NCI-H446 (cell line): ENCODE measurements at regions not wholly inside any gene's neighbourhood (a gene's known extent, or its start where the extent isn't known, plus 50 kb on each side); places are given as distances from the start of the nearest gene placed in this dataset.
A peak's percentile ranks its signal among the peaks of the same experiment; 100 is the strongest.
"Not testable (repeated sequence)": the region's sequence is repeated elsewhere in the genome, so short reads cannot be mapped to it uniquely, and the experiment has no call there.

Experiments used
- DNase-seq, 2 experiments: peaks; one replicate each; lab custom pipeline; 2025; lab: John Stamatoyannopoulos, UW

DNA sequence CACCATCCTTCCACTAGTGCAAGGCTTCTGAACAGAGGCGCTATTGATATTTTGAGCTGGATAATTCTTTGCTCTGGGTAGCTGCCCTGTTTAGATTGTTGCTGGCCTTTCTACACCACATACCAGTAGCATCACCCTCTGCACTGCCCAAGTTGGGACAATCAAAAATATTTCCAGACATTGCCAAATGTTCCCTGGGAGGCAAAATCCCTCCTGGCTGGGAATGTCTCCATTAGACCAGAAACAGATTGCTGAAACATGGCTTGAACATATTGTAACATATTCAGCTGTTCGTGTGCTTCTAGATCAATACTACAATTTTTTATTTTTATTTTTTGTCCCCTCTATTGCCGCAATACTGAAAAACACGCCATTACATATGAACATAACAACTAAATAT, 174.6 kb downstream of the ABCA8 start:
- DNase-seq: peak in 1 of 2 experiments; percentile 13

DNA sequence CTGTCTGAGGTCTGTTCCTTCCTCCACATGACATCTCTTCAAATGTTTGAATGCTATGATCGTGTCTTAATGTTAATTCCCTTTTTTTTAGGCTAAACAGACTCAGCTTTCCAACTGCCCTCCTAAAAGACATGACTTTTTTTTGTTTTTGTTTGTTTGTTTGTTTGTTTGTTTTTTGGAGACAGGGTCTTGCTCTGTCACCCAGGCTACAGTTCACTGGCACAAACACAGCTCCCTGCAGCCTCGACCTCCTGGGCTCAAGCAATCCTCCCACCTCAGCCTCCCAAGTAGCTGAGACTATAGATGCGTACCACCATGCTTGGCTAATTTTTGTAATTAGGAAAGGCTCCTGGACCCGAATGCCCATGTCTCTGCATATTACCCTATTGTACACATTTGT, 176.5 kb downstream of the ABCA8 start:
- no peak for DNase-seq

DNA sequence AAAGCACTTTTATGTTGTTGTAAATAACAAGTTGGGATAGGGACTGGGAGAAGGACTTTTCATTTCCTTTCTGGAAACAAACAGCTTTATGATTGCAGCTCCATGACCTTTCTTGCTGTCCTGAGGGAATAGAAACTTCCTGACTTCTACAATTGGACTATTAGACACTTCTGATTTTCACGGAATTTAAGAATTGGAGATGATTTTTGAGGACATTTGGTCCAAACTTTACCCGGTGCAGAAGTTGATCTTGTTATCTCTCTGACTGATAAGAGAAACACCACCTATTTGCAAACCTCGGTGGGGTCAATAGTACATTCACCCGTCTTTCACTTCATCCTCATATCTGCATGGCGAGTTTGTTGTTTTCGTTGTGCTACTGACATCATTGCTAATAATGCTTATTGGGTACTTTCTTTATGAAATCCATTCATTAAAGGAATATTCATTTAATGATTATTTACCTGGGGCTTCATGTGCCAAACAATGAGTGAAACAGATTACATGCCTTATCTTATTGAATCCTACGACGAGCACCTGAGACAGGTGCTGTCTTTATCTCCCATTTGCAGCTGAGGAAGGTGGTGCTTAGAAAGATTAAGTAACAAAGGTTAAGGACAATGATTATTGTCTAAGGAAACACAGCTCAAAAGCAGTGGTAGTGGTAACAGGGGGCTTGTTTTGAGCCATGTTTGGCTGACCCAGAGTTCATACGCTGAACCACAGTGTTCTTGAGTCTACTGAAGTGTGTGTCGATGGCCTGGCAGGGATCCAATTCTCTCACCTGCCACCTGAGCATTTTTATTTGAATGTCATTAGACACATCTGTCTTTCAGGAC, 176.9 kb upstream of the FAM20A start:
- DNase-seq: no peak

DNA sequence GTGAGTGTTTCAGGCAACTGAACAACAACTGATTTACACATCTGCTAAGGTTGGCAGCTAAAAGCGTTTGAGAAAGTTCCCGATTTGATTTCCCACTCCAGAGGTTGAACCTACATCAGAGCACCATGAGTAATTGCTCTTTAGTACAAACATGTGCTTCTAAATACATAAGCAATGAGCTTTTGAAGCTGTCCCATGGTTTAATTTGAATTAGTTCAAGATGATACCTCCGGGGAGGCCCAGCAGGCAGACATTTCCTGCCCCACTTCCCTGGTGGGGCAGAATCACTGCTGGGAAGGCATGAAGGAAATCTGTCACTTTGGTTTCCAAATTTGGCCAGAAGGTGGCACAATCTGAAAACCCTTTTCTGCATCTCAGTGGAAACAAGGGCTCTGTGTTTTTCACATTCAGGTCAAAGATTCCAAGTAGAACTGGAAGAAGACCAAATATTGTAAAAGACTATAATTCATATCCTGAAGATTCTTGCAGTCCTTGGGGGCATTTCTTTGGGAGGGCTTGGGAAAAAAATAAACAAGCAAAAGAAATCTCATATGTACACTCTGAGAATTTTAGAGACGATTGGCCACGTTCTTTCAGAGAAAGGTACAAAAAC, 176.2 kb upstream of the FAM20A start:
- DNase-seq: peak in 1 of 2 experiments; percentile 56

DNA sequence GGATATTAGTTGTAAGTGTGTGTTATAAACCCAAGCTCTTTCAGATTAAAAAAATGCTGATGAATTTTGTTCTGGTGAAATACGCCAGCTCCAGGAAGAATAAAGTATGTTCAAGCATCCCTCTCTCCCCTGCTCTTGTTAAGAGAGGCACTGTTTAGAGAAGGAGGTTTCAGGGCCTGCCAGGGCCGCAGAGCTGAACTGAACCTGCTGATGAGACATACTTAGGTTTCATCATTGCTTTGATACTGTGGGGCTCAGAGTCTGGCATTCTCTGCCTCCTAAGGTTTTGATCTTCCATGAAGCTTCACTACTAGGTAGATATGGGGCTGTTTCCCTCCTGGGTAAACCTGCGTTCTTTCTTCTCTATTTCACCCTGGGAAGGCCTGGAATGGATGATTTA, 175.3 kb upstream of the FAM20A start:
- no peak for DNase-seq

DNA sequence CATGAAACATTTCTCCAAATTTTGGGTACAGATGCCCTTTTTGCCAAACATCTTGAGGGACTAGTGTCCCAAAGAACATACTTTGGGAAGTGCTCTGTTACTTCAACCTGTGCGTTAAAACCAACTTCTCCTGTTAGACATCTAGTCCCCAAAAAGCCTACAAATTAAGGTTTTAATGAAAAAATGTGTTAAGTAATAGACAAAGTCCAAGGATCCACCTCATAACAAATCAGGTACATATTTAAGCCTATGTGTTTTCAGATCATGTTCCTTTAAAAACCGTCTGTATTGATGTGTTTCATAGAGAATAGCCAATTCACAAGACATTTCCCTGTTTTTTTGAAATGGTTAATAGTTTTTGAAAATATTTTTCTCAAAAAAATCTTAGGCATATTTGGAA, 174.8 kb upstream of the FAM20A start:
- no peak for DNase-seq

DNA sequence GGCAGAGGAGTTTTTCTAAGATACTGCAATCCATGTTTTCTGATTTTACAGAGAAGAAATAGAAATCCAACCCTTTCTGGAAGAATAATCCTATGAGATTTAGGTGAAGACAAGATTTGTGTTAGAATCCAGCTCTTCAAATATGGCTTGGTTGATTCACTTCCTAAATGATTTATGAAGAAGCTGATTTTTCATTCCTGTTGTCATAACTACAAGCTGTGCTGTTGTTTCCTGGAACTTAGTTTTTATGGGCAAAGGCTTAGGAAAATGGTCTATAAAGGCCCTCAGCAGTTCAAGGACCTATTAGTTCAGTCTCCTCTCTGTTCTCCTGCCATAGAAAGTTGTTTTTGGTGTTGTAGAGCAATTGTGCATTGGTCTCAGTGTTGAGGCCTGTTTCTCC, 174.2 kb upstream of the FAM20A start:
- no peak for DNase-seq

DNA sequence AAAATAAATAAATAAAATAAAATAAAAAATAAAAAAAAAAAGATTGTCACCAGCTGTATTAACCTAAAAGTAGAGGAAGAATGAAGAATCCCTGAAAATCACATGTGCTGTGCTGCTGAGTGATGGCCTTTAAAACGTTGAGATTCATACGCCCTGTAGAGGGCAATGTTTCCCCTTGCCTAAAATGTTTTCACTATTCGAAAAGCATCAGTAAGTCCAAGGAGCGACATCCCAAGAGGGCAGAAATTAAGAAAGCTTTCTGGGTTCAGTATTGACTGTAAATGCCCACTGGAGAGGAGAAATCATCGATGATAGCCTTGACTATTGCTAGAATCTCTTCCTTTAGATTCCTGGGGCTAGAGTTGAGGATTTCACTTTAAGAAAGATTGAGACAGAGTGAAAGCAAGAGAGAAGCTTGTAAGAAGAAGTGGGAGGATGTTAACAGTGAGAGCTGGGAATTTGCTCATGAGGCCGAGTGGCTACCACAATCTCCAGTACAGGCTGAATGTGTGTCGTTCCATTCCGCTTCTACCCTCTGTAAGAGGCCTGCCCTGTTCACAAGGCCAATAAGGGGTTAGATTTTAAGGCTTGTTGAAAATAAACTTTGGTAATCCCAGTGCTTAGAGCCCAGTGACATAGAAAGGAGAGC, 170.8 kb upstream of the FAM20A start:
- peak in 1 of 2 experiments; percentile 51 for DNase-seq

DNA sequence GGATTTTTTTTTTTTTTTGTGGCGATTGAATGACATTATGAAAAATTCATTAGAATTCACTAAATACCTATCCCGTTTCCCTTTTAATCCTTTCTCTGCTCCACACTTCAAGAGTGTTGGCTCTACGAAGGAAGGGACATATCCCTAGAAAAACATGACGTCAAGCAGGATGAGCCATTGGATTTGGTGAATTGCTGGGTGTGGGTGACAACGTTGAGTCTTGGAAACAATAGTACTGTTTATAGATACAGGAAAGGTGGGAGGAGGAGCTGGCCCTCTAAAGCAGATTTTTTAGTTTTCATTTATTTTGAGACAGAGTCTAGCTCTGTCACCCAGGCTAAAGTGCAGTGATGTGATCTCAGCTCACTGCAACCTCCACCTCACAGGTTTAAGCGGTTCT, 167.6 kb upstream of the FAM20A start:
- no peak for DNase-seq

DNA sequence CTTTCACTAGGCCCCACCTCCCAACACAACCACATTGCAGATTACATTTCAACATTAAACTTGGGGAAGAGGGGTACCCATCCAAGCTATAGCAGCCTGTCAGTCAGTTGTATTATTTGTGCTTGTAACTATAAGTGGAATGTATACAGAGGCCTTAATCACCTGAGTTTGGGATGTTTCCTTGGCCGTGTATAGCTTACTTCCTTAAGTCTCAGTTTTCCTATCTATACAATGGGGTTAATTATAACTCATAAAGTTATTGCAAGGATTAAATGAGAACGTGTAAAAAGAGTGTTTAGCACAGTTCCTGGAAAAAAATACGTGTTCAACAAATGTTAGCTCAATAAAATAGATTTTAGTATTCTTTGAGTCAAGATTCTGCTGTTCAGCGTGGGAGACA, 165.5 kb upstream of the FAM20A start:
- no peak for DNase-seq

DNA sequence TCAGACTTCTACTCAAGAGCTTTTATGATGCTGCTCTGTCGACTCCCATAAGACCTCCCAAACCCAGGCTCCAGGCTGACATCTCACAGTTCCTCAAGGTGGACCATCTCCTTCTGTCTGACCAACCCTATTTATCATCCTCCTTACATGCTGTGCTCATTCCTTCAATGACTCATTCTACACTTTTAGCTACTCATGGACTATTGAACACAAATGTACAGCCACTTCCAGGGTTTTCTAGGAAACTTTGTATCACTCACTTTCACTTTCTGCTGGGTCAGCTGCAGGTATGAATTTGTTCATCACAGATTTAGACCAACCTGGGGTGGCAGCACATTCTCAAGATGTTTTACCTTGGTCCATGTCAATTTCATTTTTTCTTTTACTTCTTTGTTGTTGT, 162.4 kb upstream of the FAM20A start:
- no peak for DNase-seq

DNA sequence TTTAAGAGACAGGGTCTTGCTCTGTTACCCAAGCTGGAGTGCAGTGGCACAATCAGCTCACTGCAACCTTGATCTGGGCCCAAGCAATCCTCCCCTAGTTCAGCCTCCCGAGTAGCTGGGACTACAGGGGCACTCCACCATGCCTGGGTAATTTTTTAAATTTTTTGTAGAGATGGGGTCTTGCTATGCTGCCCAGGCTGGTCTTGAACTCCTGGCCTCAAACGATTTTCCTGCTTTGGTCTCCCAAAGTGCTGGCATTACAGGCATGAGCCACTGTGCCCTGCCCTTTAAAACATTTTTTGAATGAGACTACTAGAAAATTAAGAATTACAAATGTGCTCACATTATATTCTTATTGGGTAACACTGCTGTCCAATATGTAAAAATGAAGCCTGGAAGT, 161.7 kb upstream of the FAM20A start:
- no peak for DNase-seq

DNA sequence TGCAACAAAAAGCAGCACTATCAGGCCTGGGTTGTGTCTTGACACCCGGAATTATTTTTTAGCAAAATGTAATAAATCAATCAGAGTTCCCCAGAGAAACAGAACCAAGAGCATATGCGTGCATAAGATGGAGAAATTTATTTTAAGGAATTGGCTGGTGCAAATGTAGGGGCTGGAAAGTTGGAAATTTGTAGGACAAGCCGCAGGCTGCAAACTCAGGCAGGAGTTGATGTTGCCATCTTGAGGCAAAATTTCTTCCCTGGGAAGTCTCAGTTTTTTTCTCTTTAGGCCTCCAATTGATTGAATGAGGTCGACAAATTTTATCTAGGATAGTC, 158.9 kb upstream of the FAM20A start:
- no peak for DNase-seq

DNA sequence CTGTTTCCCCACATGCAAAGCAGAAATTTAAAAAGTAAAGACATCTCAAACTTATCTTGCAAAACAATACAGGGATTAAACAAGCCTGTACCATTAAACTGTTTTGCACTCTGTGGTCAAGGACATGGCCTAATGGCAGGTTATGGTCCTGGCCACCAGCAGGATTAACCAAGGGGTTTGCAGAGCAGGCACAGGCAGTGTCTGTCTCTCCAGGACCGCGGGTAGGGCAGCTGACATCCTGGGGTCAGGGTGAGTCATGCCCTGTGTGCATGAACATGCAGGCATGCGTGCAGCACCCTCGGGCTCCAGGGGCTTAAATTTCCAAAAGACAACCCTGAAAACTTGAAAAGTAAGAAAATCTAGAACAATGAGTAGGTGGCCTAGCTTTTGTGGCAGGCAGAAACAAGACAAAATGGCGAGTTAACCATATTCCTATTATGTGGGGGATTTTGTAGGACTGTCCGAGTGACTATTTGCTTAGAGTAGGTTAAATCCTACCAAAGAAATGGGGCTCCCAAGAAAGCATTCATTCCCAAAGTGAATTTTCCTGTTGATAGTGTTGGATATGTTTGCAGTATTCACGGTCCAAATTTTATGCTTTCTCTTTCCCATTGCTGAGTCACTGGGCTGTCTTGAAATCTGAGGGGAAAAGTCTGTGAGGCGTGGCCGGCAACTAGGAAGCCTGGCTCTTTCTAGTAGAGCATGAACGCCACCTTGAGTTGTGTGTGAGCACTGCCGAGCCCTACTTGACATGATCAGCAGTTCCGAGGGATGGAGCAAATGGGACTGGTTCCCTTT, 158.4 kb upstream of the FAM20A start:
- DNase-seq: peak; percentile 72 to 83

DNA sequence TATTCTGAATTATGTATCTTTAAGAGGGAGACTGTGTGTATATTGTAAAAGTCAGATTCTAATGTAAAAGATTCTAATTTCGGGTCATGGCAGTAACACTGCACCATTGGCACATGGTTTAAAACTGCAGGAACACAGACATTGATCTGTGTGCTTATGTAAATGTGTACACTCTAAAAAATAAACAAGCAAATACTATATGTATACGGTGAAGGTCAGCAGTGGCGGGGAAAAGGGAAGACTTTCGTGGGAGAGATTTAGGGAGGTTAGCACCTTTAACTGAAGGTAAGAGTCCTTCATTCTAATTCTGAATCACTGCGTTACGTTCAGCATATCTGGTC, 157.8 kb upstream of the FAM20A start:
- no peak for DNase-seq

DNA sequence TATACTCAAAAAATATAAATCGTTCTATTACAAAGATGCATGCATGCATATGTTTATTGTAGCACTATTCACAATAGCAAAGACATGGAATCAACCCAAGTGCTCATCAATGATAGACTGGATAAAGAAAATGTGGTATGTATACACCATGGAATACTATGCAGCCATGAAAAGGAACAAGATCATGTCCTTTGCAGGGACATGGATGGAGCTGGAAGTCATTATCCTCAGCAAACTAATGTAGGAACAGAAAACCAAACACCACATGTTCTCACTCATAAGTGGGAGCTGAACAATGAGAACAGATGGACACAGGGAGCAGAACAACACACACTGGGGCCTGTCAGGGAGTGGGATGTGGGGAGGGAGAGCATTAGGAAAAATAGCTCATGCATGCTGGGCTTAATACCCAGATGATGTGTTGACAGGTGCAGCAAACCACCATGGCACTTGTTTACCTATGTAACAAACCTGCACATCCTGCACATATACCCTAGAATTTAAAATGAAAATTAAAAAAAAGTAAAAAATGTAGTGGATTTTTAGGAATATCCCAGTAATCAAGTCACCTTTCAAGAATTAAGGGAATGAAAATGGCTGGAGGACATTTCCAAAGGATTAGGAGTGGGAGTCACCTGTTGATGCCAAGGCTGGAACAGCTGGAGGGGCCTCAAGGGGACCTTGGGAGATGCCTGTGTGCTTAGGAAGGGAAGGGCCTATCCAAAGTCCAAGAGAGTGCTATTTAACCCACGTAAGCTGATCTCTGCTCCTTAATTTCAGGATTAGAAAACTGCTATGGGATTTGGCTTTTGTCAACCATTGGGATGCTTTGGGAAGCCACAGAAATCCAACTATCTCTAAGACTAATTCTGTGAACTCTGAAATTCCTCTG, 156.9 kb upstream of the FAM20A start:
- not testable (repeated sequence) for DNase-seq

DNA sequence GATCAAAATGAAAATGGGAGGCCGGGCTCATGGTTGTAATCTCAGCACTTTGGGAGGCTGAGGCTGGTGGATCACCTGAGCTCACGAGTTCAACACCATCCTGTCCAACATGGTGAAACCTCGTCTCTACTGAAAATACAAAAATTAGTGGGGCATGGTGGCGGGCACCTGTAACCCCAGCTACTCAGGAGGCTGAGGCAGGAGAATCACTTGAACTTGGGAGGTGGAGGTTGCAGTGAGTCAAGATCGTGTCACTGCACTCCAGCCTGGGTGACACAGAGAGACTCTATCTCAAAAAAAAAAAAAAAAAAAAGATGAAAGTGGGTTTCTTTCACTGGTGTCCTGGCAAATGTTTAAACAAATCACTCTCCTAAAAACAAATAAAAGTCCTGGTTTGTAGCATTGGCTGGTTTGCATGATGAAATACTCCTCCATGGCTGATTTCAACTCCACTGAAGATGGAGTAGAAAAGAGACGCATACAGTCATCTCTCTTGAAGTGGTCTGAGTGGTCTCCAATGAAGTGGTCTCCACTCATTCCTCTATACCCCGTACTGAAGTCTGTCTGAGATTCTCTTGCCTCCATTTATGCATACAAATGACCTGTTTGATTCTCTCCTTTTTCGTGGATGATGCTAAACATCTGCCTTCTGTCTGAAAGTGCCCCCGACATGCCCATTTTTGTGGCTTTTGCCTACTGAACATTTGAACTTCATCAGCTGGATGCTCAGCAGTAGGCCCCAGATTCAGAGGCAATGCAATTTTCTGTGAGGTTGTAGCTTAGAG, 153.0 kb upstream of the FAM20A start:
- DNase-seq: no peak

DNA sequence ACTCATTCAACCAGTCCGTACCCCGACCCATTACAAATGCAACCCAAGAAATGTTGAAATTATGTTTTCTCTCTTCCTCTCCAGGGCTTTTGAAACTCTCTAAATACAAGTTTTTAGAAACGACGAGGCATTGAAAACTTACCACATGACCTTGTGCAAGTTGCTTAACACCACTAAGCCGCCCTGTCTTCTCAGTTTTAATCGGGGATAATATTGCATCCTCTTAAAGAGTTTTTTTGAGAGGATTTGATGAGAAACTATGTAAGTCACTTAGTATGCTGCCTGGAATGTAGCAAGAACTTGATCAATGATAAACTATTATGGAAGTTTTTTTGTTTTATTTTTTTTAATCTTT, 149.0 kb upstream of the FAM20A start:
- DNase-seq: no peak

DNA sequence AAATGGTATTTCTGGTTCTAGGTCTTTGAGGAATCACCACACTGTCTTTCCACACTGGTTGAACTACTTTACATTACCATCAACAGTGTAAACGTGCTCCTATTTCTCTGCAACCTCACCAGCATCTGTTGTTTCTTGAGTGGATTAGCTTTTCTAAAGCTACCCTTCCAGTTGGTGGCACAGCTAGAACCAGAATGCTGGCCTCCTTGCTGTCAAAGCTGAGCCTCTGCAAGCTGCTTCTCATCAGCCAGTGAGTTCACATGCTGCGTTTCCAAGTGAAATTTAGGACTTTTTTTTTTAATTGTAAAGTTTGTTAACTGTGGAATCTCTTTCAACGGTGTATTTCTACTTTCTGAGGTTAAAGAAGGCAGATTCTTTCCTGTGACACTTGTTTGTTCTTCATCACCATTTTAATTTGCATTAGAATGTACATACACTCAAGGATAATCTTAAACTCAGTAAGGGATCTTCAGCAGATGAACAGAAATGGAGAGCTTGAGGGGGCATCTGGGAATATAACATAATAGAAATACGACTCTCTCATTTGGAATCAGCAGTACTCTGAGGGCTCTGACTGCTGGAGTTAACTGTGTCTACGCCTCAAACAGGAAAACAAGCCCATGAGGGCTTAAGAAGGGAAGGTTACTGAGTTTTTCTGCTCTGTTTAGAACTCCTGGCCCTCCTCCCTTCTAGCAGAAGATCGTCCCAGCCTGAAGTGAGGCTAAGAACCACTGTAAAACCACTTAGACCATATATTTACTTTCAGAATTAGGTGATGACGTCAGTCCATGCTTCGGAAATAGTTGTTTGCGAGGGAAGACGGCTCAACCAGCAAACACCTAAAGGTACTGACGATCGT, 148.4 kb upstream of the FAM20A start:
- DNase-seq: no peak

DNA sequence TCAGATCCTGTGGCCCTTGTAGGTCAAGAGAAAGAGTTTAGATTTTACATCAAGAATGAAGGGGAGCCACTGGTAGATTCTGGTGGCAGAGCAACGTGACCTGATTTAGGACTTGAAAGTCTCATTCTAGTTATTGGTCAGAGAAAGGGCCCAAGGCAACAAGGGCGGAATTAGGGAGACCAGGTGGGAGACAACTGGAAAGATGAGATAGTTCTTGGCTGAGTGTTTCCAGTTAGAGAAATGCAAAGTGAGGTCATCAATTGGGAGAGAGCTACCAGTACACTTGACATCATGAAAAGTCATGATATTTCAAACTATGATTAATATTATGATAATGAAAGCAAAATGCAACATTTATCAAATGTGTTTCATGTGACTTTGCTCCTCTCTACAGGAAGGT, 147.2 kb upstream of the FAM20A start:
- no peak for DNase-seq
